ENCODE measurements at regions not wholly inside any gene's neighbourhood (a gene's known extent, or its start where the extent isn't known, plus 50 kb on each side); places are given as distances from the start of the nearest gene placed in this dataset.

- no peaks in the 10 kb centered on the region for H3K36me3 Mint-ChIP-seq
- H3K4me3 ChIP-seq (replicated peaks in 1 of 3; ENCODE audit: low read depth in 2 of 3, low read length in 3 of 3) = no peak overlapping the region
- no peaks in the 10 kb centered on the region for H3K27me3 Mint-ChIP-seq (ENCODE audit: low read depth in 3 of 3)
- H3K27ac ChIP-seq (ENCODE audit: low read depth in 1 of 2, low read length in 2 of 2) = no peak overlapping the region
- no peak overlapping the region for H3K27ac Mint-ChIP-seq
- intact Hi-C loops (cut with micrococcal nuclease) = no loop called here
- H3K9me3 ChIP-seq (replicated peaks in 1 of 2; ENCODE audit: control insufficient read depth in 1 of 2, insufficient read depth in 1 of 2, low read length in 2 of 2) = peaks cover 8 to 25% of the 10 kb centered on the region in 2 donors
- H3K27me3 ChIP-seq (ENCODE audit: control insufficient read depth in 2 of 2, insufficient read depth in 2 of 2, low read length in 2 of 2) = no peaks in the 10 kb centered on the region
- no peak overlapping the region for H3K4me2 ChIP-seq (replicated peaks; ENCODE audit: extremely low read depth, low read length, poor library complexity, severe bottlenecking)
- WGBS (ENCODE audit: insufficient coverage) = no CpG with 5 or more reads among the region's 3 CpGs
- H3K9me3 Mint-ChIP-seq = peaks cover 0 to 11% (median 4%) of the 10 kb centered on the region in 7 donors
- H3K4me3 Mint-ChIP-seq = no peak overlapping the region
- H3K36me3 ChIP-seq (replicated peaks in 1 of 2; ENCODE audit: control insufficient read depth in 1 of 2, insufficient read depth in 2 of 2, low read length in 2 of 2) = no peaks in the 10 kb centered on the region
- no peaks in the 10 kb centered on the region for H3K4me1 ChIP-seq (ENCODE audit: control insufficient read depth in 1 of 2, insufficient read depth in 2 of 2, low read length in 2 of 2)
- H4K20me1 ChIP-seq (ENCODE audit: insufficient read depth, low read length) = no peaks in the 10 kb centered on the region
- TF ChIP-seq CTCF (IDR thresholded peaks at IDR 0.05) = no peak
- H3K9ac ChIP-seq (ENCODE audit: insufficient read depth, low read length, poor library complexity, severe bottlenecking) = no peak overlapping the region
- no peak overlapping the region for H2AFZ ChIP-seq (ENCODE audit: insufficient read depth, low read depth, low read length, poor library complexity, severe bottlenecking)
- no peak for DNase-seq
- H3K4me1 Mint-ChIP-seq = no peaks in the 10 kb centered on the region
- no peaks in the 10 kb centered on the region for H3K79me2 ChIP-seq (ENCODE audit: insufficient read depth, low read length)
Observed at GRCh38 chr4:178426871-178427270, 984.6 kb upstream of the AGA start.

- intact Hi-C loops (cut with micrococcal nuclease) = no loop called here
- Histone ChIP-seq H4K20me1 (ENCODE audit: insufficient read depth, low read length) (no peaks in the 10 kb centered on the region), H3K9me3 (replicated peaks in 1 of 2; ENCODE audit: control insufficient read depth in 1 of 2, insufficient read depth in 1 of 2, low read length in 2 of 2) (peaks cover 5 to 20% of the 10 kb centered on the region in 2 donors), H3K27ac (ENCODE audit: low read depth in 1 of 2, low read length in 2 of 2) (no peak overlapping the region), H3K36me3 (replicated peaks in 1 of 2; ENCODE audit: control insufficient read depth in 1 of 2, insufficient read depth in 2 of 2, low read length in 2 of 2) (no peaks in the 10 kb centered on the region), H3K4me1 (ENCODE audit: control insufficient read depth in 1 of 2, insufficient read depth in 2 of 2, low read length in 2 of 2) (no peaks in the 10 kb centered on the region), H3K79me2 (ENCODE audit: insufficient read depth, low read length) (no peaks in the 10 kb centered on the region), H3K27me3 (ENCODE audit: control insufficient read depth in 2 of 2, insufficient read depth in 2 of 2, low read length in 2 of 2) (no peaks in the 10 kb centered on the region), H3K4me3 (replicated peaks in 1 of 3; ENCODE audit: low read depth in 2 of 3, low read length in 3 of 3) (no peak overlapping the region), H3K4me2 (replicated peaks; ENCODE audit: extremely low read depth, low read length, poor library complexity, severe bottlenecking) (no peak overlapping the region), H3K9ac (ENCODE audit: insufficient read depth, low read length, poor library complexity, severe bottlenecking) (no peak overlapping the region), H2AFZ (ENCODE audit: insufficient read depth, low read depth, low read length, poor library complexity, severe bottlenecking) (no peak overlapping the region)
- Mint-ChIP-seq H3K9me3 (peaks cover 0 to 11% (median 4%) of the 10 kb centered on the region in 7 donors), H3K27me3 (ENCODE audit: low read depth in 3 of 3) (no peaks in the 10 kb centered on the region), H3K27ac (no peak overlapping the region), H3K36me3 (no peaks in the 10 kb centered on the region), H3K4me1 (no peaks in the 10 kb centered on the region), H3K4me3 (no peak overlapping the region)
- no peak for TF ChIP-seq CTCF (IDR thresholded peaks at IDR 0.05)
- DNase-seq = no peak
- no CpG with 5 or more reads among the region's 2 CpGs for WGBS (ENCODE audit: insufficient coverage)
Observed at GRCh38 chr4:178427663-178428062, 985.4 kb upstream of the AGA start.

All from CD14-positive monocyte (primary cell).